Neural cell (in vitro differentiated cells): ENCODE measurements at regions not wholly inside any gene's neighbourhood (a gene's known extent, or its start where the extent isn't known, plus 50 kb on each side); places are given as distances from the start of the nearest gene placed in this dataset.

Experiments
- H2AFZ ChIP-seq: fragments of 200-600, 300-800 bp; sonication (generic), shearing (Covaris generic); 2 replicates; pipeline ENCODE4 v1.6.0; 2014; ENCODE audit warnings: low read depth, mild to moderate bottlenecking, antibody characterized with exemption, low read length, moderate library complexity
- H3F3A ChIP-seq: fragments of 200-600 bp; shearing (Covaris generic); 2 replicates; pipeline ENCODE4 v1.6.1; 2016; ENCODE audit warnings: mild to moderate bottlenecking, moderate library complexity, mixed read lengths, antibody characterized with exemption, low read length; ENCODE audit not compliant: insufficient read depth, poor library complexity, severe bottlenecking
- H3K27ac ChIP-seq: fragments of 200-600, 300-800 bp; sonication (generic), shearing (Covaris generic); 2 replicates; pipeline ENCODE4 v1.5.1; 2014; ENCODE audit warnings: mild to moderate bottlenecking, low read length, moderate library complexity
- H3K27me3 ChIP-seq: fragments of 300-800, 200-600 bp; sonication (generic), shearing (Covaris generic); 2 replicates; pipeline ENCODE4 v1.6.0; 2014; ENCODE audit warnings: mild to moderate bottlenecking, low read depth, low read length, moderate library complexity; ENCODE audit not compliant: insufficient read depth
- H3K36me3 ChIP-seq: fragments of 300-800, 200-600 bp; sonication (generic), shearing (Covaris generic); 2 replicates; pipeline ENCODE4 v1.5.1; 2014; ENCODE audit warnings: mild to moderate bottlenecking, antibody characterized with exemption, low read length, moderate library complexity; ENCODE audit not compliant: insufficient read depth
- H3K4me2 ChIP-seq: fragments of 300-800, 200-600 bp; sonication (generic), shearing (Covaris generic); 2 replicates; pipeline ENCODE4 v1.6.0; 2014; ENCODE audit warnings: mild to moderate bottlenecking, low read length
- H3K4me3 ChIP-seq: fragments of 300-800, 200-600 bp; sonication (generic), shearing (Covaris generic); 2 replicates; pipeline ENCODE4 v1.5.1; 2014; ENCODE audit warnings: mild to moderate bottlenecking, low read length, moderate library complexity
- H3K79me2 ChIP-seq: fragments of 200-600 bp; shearing (Covaris generic); replicated peaks from 2 replicates; pipeline ENCODE4 v1.6.0; 2014; ENCODE audit warnings: mild to moderate bottlenecking, low read length, moderate library complexity; ENCODE audit not compliant: insufficient read depth
- H3K9ac ChIP-seq: fragments of 300-800, 200-600 bp; sonication (generic), shearing (Covaris generic); 2 replicates; pipeline ENCODE4 v1.6.1; 2016; ENCODE audit warnings: mild to moderate bottlenecking, low read length, mixed read lengths
- H3K9me2 ChIP-seq: fragments of 200-600 bp; shearing (Covaris generic); 2 replicates; pipeline ENCODE4 v1.6.1; 2016; ENCODE audit warnings: mild to moderate bottlenecking, low read length, mixed read lengths; ENCODE audit not compliant: insufficient read depth
- H3K9me3 ChIP-seq: fragments of 200-600, 300-800 bp; sonication (generic), shearing (Covaris generic); 2 replicates; pipeline ENCODE4 v1.6.1; 2016; ENCODE audit warnings: mild to moderate bottlenecking, mixed run types, low read length, moderate library complexity, mixed read lengths
- H4K20me1 ChIP-seq: fragments of 200-600 bp; shearing (Covaris generic); 2 replicates; pipeline ENCODE4 v1.6.1; 2016; ENCODE audit warnings: mild to moderate bottlenecking, mixed run types; ENCODE audit not compliant: insufficient read depth
- EP300 ChIP-seq: fragments of 450-650 bp; conservative IDR thresholded peaks from 2 replicates; pipeline ENCODE4 v1.6.1; 2014; ENCODE audit warnings: antibody characterized with exemption, mild to moderate bottlenecking, moderate library complexity; ENCODE audit not compliant: poor library complexity, severe bottlenecking
- EZH2 ChIP-seq: fragments of 200-600, 300-800 bp; shearing (Covaris generic), sonication (generic); IDR thresholded peaks from 2 replicates; pipeline ENCODE4 v1.6.1; 2014; ENCODE audit warnings: antibody characterized with exemption, low read length, borderline replicate concordance, mild to moderate bottlenecking; ENCODE audit not compliant: insufficient read depth, poor library complexity, severe bottlenecking
- MXI1 ChIP-seq: fragments of 450-650 bp; conservative IDR thresholded peaks from 2 replicates; pipeline ENCODE4 v1.6.1; 2014; ENCODE audit warnings: antibody characterized with exemption, mild to moderate bottlenecking; ENCODE audit not compliant: poor library complexity, severe bottlenecking
- POLR2AphosphoS5 ChIP-seq: IDR thresholded peaks from 2 replicates; pipeline ENCODE4 v1.6.1; 2012
- RAD21 ChIP-seq: fragments of 450-650 bp; conservative IDR thresholded peaks from 2 replicates; pipeline ENCODE4 v1.6.1; 2014; ENCODE audit warnings: antibody characterized with exemption, mild to moderate bottlenecking, moderate library complexity
- SMC3 ChIP-seq: fragments of 450-650 bp; conservative IDR thresholded peaks from 2 replicates; pipeline ENCODE4 v1.6.1; 2014; ENCODE audit warnings: antibody characterized with exemption, mild to moderate bottlenecking, moderate library complexity; ENCODE audit not compliant: poor library complexity
- TAF1 ChIP-seq: IDR thresholded peaks from 2 replicates; pipeline ENCODE4 v1.6.1; 2012; ENCODE audit warnings: low read depth
- TF ChIP-seq, protein P1 (sequence below): fragments of 450-650 bp; IDR thresholded peaks from 2 replicates; pipeline ENCODE4 v1.5.1; 2014; ENCODE audit warnings: antibody characterized with exemption, mild to moderate bottlenecking, moderate library complexity; ENCODE audit not compliant: poor library complexity, severe bottlenecking
- TF ChIP-seq, protein P2 (sequence below): IDR thresholded peaks from 2 replicates; pipeline ENCODE4 v1.6.1; 2012; ENCODE audit warnings: borderline replicate concordance

DNA sequence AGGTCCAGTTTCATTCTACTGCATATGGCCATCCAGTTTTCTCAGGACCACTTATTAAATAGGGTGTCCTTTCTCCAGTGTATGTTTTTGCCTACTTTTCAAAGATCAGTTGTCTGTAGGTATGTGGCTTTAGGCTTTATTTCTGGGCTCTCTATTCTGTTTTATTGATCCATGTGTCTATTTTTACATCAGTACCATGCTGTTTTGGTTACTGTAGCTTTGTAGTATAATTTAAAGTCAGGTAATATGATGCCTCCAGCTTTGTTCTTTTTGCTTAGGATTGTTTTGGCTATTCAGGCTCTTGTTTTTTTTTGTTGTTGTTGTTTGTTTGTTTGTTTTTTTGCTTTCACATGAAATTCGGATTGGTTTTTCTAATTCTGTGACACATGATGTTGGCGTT lies 124.4 kb upstream of the SLC35F3 start:
- no peaks in the 10 kb centered on the region for H3K36me3 ChIP-seq
- no peak overlapping the region for H3K4me2 ChIP-seq
- H3K9me2 ChIP-seq: no peaks in the 10 kb centered on the region
- no peaks in the 10 kb centered on the region for H3K9me3 ChIP-seq
- no peaks in the 10 kb centered on the region for H3K27me3 ChIP-seq
- no peaks in the 10 kb centered on the region for H3K79me2 ChIP-seq
- H2AFZ ChIP-seq: no peak overlapping the region
- no peak overlapping the region for H3K9ac ChIP-seq
- no peaks in the 10 kb centered on the region for H3F3A ChIP-seq
- no peaks in the 10 kb centered on the region for H4K20me1 ChIP-seq
- H3K27ac ChIP-seq: no peak overlapping the region
- TF ChIP-seq EZH2: no peak
- no peak overlapping the region for H3K4me3 ChIP-seq

DNA sequence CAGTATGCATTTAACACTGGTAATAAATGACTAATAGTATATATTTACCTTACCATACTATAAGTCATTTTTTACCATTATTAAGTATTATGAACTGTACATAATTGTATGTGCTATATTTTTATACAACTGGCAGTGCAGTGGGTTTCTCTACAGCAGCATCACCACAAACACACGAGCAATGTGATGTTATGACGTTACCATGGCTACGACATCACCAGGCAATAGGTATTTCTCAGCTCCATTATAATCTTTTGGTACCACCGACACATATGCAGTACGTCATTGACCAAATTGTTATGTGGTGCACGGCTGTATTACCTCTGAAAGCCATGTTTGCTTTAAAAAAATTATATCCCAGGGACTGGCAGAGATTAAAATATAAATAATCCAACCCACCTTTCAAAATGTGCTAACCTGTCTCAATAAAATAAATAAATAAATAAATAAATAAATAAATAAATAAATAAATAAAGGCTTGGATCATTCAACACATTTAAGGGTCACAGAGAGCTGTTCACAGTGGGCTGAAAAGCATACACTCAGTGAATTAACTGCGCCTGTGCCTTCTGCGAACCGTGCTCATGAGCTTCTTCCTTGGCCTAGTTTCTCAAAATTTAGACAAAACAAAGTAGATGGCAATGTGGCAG lies 121.4 kb upstream of the SLC35F3 start:
- H3F3A ChIP-seq: no peaks in the 10 kb centered on the region
- no peak overlapping the region for H2AFZ ChIP-seq
- no peaks in the 10 kb centered on the region for H3K36me3 ChIP-seq
- no peak overlapping the region for H3K9ac ChIP-seq
- no peak overlapping the region for H3K4me2 ChIP-seq
- H4K20me1 ChIP-seq: no peaks in the 10 kb centered on the region
- H3K79me2 ChIP-seq: no peaks in the 10 kb centered on the region
- no peaks in the 10 kb centered on the region for H3K27me3 ChIP-seq
- TF ChIP-seq EZH2 (no peak), RAD21 (no peak), TAF1 (no peak), POLR2AphosphoS5 (no peak), SMC3 (no peak), MXI1 (no peak), EP300 (peak; percentile 66)
- TF ChIP-seq, protein P1, sequence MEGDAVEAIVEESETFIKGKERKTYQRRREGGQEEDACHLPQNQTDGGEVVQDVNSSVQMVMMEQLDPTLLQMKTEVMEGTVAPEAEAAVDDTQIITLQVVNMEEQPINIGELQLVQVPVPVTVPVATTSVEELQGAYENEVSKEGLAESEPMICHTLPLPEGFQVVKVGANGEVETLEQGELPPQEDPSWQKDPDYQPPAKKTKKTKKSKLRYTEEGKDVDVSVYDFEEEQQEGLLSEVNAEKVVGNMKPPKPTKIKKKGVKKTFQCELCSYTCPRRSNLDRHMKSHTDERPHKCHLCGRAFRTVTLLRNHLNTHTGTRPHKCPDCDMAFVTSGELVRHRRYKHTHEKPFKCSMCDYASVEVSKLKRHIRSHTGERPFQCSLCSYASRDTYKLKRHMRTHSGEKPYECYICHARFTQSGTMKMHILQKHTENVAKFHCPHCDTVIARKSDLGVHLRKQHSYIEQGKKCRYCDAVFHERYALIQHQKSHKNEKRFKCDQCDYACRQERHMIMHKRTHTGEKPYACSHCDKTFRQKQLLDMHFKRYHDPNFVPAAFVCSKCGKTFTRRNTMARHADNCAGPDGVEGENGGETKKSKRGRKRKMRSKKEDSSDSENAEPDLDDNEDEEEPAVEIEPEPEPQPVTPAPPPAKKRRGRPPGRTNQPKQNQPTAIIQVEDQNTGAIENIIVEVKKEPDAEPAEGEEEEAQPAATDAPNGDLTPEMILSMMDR: no peak
- TF ChIP-seq, protein P2, sequence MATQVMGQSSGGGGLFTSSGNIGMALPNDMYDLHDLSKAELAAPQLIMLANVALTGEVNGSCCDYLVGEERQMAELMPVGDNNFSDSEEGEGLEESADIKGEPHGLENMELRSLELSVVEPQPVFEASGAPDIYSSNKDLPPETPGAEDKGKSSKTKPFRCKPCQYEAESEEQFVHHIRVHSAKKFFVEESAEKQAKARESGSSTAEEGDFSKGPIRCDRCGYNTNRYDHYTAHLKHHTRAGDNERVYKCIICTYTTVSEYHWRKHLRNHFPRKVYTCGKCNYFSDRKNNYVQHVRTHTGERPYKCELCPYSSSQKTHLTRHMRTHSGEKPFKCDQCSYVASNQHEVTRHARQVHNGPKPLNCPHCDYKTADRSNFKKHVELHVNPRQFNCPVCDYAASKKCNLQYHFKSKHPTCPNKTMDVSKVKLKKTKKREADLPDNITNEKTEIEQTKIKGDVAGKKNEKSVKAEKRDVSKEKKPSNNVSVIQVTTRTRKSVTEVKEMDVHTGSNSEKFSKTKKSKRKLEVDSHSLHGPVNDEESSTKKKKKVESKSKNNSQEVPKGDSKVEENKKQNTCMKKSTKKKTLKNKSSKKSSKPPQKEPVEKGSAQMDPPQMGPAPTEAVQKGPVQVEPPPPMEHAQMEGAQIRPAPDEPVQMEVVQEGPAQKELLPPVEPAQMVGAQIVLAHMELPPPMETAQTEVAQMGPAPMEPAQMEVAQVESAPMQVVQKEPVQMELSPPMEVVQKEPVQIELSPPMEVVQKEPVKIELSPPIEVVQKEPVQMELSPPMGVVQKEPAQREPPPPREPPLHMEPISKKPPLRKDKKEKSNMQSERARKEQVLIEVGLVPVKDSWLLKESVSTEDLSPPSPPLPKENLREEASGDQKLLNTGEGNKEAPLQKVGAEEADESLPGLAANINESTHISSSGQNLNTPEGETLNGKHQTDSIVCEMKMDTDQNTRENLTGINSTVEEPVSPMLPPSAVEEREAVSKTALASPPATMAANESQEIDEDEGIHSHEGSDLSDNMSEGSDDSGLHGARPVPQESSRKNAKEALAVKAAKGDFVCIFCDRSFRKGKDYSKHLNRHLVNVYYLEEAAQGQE: no peak
- H3K4me3 ChIP-seq: no peak overlapping the region
- H3K9me2 ChIP-seq: no peaks in the 10 kb centered on the region
- H3K27ac ChIP-seq: peak overlapping the region; percentile 47
- no peaks in the 10 kb centered on the region for H3K9me3 ChIP-seq
